Body of pancreas (tissue), 4 donors: ENCODE measurements at regions not wholly inside any gene's neighbourhood (a gene's known extent, or its start where the extent isn't known, plus 50 kb on each side); places are given as distances from the start of the nearest gene placed in this dataset.

ENCODE experiments used
- ATAC-seq: fragments of 150-250 bp; one replicate; pipeline ENCODE4 v1.9.1; 2016
- DNase-seq, 4 donors: peaks; one replicate each; pipeline ENCODE4 v3.0.0-alpha.2; 2019
- H3K27ac ChIP-seq, 4 donors: fragments of 200-600 bp; sonication (generic); 1 replicate in 3 of 4; 2 replicates in 1 of 4; pipeline versions ENCODE4 v1.5.1 to v1.6.1; 2016 to 2019; ENCODE audit warnings: mild to moderate bottlenecking in 1 of 4, mixed read lengths in 1 of 4, moderate library complexity in 1 of 4
- H3K27me3 ChIP-seq, 2 donors: fragments of 200-600 bp; sonication (generic); one replicate each; pipeline ENCODE4 v1.6.0; 2016; ENCODE audit warnings: mild to moderate bottlenecking in 1 of 2
- H3K36me3 ChIP-seq, 2 donors: fragments of 200-600 bp; sonication (generic); replicated peaks in 1 of 2; 2 replicates each; pipeline ENCODE4 v1.5.1; 2016; ENCODE audit warnings: low read depth in 2 of 2; ENCODE audit not compliant: insufficient read depth in 1 of 2
- H3K4me1 ChIP-seq: fragments of 200-600 bp; sonication (generic); one replicate; pipeline ENCODE4 v1.6.0; 2016
- H3K4me3 ChIP-seq, 2 donors: fragments of 200-600 bp; sonication (generic); 1 replicate in 1 of 2; 2 replicates in 1 of 2; pipeline ENCODE4 v1.5.1; 2016 to 2019
- H3K9me3 ChIP-seq, 3 donors: fragments of 200-600 bp; sonication (generic); 1 replicate in 2 of 3; 2 replicates in 1 of 3; pipeline ENCODE4 v1.5.1; 2016
- CTCF ChIP-seq, 7 experiments: fragments of 450-650 bp in 4 of 7; fragments of 200-600 bp in 3 of 7; sonication (generic) in 3 of 7; IDR thresholded peaks; one replicate each; pipeline ENCODE4 v1.5.1; 2016 to 2019; ENCODE audit warnings: antibody characterized with exemption in 7 of 7
- POLR2A ChIP-seq, 3 donors: fragments of 450-650 bp; IDR thresholded peaks; one replicate each; pipeline ENCODE4 v1.6.1; 2016; ENCODE audit warnings: antibody characterized with exemption in 3 of 3, mild to moderate bottlenecking in 2 of 3
- WGBS, 2 donors: methylation state at CpG; one replicate each; pipeline ENCODE4 v1.1.5; 2017; 5-methylcytosine and 5-hydroxymethylcytosine counted together
- intact Hi-C: fragments of 100-400 bp; cut with DNase I; formaldehyde crosslinking; loops from one replicate; pipeline ENCODE4 v1.15.1; 2023

GRCh38 chr18:45316127-45316526 is 299.1 kb upstream of the SLC14A2 start:
- Histone ChIP-seq H3K36me3 (no peaks in the 10 kb centered on the region), H3K27me3 (no peaks in the 10 kb centered on the region), H3K27ac (no peak overlapping the region), H3K4me1 (no peaks in the 10 kb centered on the region), H3K4me3 (no peak overlapping the region), H3K9me3 (no peaks in the 10 kb centered on the region)
- DNase-seq = no peak
- TF ChIP-seq CTCF (IDR thresholded peaks at IDR 0.05) (no peak), POLR2A (IDR thresholded peaks at IDR 0.05) (no peak)
- no peak for ATAC-seq
- intact Hi-C loops = no loop called here
- 92 to 93% methylated on average over 3 of the region's 3 CpGs for WGBS, 2 donors

GRCh38 chr18:45317948-45318640 is 297.2 kb upstream of the SLC14A2 start:
- intact Hi-C loops = no loop called here
- Histone ChIP-seq H3K36me3 (no peaks in the 10 kb centered on the region), H3K27me3 (no peaks in the 10 kb centered on the region), H3K4me3 (no peak overlapping the region), H3K27ac (no peak overlapping the region), H3K9me3 (no peaks in the 10 kb centered on the region), H3K4me1 (no peaks in the 10 kb centered on the region)
- no peak for TF ChIP-seq CTCF (IDR thresholded peaks at IDR 0.05)
- no peak for TF ChIP-seq POLR2A (IDR thresholded peaks at IDR 0.05)
- 61 to 67% methylated on average over 9 to 10 of the region's 10 CpGs for WGBS, 2 donors
- ATAC-seq = no peak
- peak in 1 of 4 donors; percentile 28 for DNase-seq

- no peak overlapping the region for H3K27ac ChIP-seq
- ATAC-seq (no peak), DNase-seq (no peak)
- H3K36me3 ChIP-seq = no peaks in the 10 kb centered on the region
- H3K27me3 ChIP-seq = no peaks in the 10 kb centered on the region
- H3K4me3 ChIP-seq = no peak overlapping the region
- WGBS, 2 donors = 83 to 89% methylated on average over 3 of the region's 3 CpGs
- intact Hi-C loops = no loop called here
- no peak for TF ChIP-seq CTCF (IDR thresholded peaks at IDR 0.05)
- TF ChIP-seq POLR2A (IDR thresholded peaks at IDR 0.05) = no peak
- H3K4me1 ChIP-seq = peaks cover 6% of the 10 kb centered on the region
- H3K9me3 ChIP-seq = no peaks in the 10 kb centered on the region
These were observed 294.6 kb upstream of the SLC14A2 start for GRCh38 chr18:45320724-45321123.

- WGBS, 2 donors = 83 to 91% methylated on average over 8 of the region's 8 CpGs
- Histone ChIP-seq H3K27ac (no peak overlapping the region), H3K4me1 (peaks cover 6% of the 10 kb centered on the region), H3K9me3 (no peaks in the 10 kb centered on the region), H3K36me3 (no peaks in the 10 kb centered on the region), H3K27me3 (no peaks in the 10 kb centered on the region), H3K4me3 (no peak overlapping the region)
- TF ChIP-seq CTCF (IDR thresholded peaks at IDR 0.05) = no peak
- no peak for TF ChIP-seq POLR2A (IDR thresholded peaks at IDR 0.05)
- intact Hi-C loops = no loop called here
- ATAC-seq (peak; percentile 22), DNase-seq (peak in 3 of 4 donors; percentile 19 to 50 (median 48))
These were observed 293.8 kb upstream of the SLC14A2 start for GRCh38 chr18:45321520-45321919.

- DNase-seq = no peak
- H3K4me3 ChIP-seq = no peak overlapping the region
- H3K4me1 ChIP-seq = peaks cover 6% of the 10 kb centered on the region
- ATAC-seq = no peak
- H3K9me3 ChIP-seq = no peaks in the 10 kb centered on the region
- no peak overlapping the region for H3K27ac ChIP-seq
- TF ChIP-seq CTCF (IDR thresholded peaks at IDR 0.05) = no peak
- no peak for TF ChIP-seq POLR2A (IDR thresholded peaks at IDR 0.05)
- no peaks in the 10 kb centered on the region for H3K36me3 ChIP-seq
- intact Hi-C loops = no loop called here
- H3K27me3 ChIP-seq = no peaks in the 10 kb centered on the region
- 49 to 51% methylated on average over 4 of the region's 4 CpGs for WGBS, 2 donors
These were observed 292.9 kb upstream of the SLC14A2 start for GRCh38 chr18:45322343-45322742.
